T-helper 2 cell treated with Interferon-gamma antibody and Interleukin-4, amounts not matched to agents 100 ng/mL and 5 ng/mL, for 36 hours (primary cell): ENCODE measurements at regions not wholly inside any gene's neighbourhood (a gene's known extent, or its start where the extent isn't known, plus 50 kb on each side); places are given as distances from the start of the nearest gene placed in this dataset.
"Not testable (repeated sequence)": the region's sequence is repeated elsewhere in the genome, so short reads cannot be mapped to it uniquely, and the experiment has no call there.

Experiments used
- intact Hi-C: fragments of 100-400 bp; cut with micrococcal nuclease; formaldehyde crosslinking; loops from one replicate; pipeline ENCODE4 v1.15.1; 2023

GRCh38 chr6:19892260-19892659 lies 55.1 kb downstream of the ID4 start:
- intact Hi-C loops: no loop called here

GRCh38 chr6:19895866-19896692 lies 58.9 kb downstream of the ID4 start:
- intact Hi-C loops: no loop called here

- intact Hi-C loops: no loop called here
Measured at GRCh38 chr6:19896693-19897010, 59.5 kb downstream of the ID4 start.

GRCh38 chr6:19898141-19898740 lies 61.1 kb downstream of the ID4 start:
- intact Hi-C loops: no loop called here

DNA sequence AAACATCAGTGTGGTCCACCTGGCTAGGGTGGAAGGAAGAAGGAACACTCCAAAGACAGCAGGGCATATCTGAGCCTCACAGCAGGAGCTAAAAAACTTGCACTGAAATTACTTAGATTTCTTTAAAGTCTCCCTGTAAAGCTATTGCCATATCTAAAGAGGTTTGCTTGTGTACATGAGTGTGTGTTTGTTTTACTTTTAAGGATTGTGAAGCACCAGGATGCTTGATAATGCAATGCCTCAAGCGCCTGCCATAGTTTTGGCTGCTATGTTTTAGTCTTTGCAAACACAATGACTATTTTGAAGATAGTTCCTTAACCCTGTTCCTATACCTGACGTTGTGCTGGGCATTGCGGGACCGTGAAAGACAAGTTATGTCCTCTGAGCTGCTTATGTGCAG lies 65.0 kb downstream of the ID4 start:
- intact Hi-C loops: no loop called here

GRCh38 chr6:19904408-19904807 lies 67.2 kb downstream of the ID4 start:
- intact Hi-C loops: not testable (repeated sequence)

GRCh38 chr6:19905584-19905983 lies 68.4 kb downstream of the ID4 start:
- intact Hi-C loops: no loop called here

DNA sequence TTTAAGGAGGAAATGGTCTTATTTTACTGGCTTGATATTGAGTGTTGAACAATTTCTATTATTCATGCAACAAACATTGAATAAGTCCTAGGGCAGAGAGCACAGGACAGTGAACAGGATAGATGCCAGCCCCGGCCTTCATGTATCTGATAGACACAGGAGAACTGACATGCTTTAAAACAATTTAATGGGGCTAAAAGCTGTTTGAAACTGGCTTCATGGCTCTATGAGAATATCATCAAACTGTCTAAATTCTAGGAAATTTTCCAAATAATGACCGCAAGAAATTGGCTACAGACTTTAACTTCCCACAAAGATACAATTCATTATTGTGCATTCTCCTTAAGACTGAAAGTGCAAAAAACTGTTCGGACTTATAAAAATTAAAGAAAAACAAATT lies 69.0 kb downstream of the ID4 start:
- intact Hi-C loops: no loop called here

GRCh38 chr6:19911223-19911622 lies 74.1 kb downstream of the ID4 start:
- intact Hi-C loops: no loop called here

DNA sequence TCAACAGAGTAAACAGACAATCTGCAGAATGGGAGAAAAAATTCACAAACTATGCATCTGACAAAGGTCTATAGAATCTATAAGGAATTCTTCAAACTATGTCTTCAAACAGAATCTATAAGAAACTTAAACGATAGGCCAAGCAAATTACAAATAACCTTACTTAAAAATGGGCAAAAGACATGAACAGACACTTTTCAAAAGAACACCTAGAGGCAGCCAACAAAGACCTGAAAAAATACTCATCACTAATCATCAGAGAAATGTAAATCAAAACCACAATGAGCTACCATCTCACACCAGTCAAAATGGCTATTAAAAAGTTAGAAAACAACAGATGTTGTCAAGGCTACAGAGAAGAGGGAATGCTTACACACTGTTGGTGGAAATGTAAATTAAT lies 81.3 kb downstream of the ID4 start:
- intact Hi-C loops: no loop called here

DNA sequence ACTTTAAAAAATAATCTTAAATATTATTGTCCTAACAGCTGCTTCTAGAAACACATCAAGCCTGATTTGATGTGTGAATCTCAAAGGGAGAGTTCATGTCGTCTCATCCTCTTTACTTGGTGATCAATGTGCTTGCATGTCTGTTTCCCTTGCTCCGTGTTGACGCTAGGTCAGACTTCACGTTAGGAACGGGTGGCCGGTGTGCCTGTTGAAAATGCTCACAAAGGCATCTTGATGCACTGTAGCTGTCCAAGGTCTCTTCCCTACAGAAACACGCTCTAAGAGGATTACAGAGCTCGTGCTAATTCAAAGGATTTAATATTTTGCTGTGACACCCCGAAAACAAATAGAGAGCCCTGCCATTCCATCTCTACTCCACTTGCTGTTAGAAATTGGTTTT lies 84.6 kb downstream of the ID4 start:
- intact Hi-C loops: no loop called here

DNA sequence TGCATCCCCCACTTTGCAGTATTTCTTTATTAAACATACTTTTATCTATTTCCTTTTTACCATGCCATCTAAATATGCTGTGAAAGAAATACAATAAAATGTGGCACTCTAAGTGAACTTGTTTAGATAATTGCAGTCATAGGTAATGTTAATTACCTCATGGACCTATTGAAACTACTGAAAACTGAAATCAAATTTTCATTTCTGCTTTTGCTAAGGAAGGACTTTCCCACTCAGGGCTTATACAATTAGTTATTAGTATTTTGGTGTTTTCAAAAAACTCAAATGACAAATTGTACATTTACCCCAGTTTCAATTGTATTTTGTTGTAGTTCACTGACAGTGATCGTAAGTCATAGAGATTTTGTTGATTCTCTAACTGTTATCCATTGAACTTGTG lies 88.4 kb downstream of the ID4 start:
- intact Hi-C loops: no loop called here

- intact Hi-C loops: no loop called here
Measured at GRCh38 chr6:19928461-19928860, 91.3 kb downstream of the ID4 start.

DNA sequence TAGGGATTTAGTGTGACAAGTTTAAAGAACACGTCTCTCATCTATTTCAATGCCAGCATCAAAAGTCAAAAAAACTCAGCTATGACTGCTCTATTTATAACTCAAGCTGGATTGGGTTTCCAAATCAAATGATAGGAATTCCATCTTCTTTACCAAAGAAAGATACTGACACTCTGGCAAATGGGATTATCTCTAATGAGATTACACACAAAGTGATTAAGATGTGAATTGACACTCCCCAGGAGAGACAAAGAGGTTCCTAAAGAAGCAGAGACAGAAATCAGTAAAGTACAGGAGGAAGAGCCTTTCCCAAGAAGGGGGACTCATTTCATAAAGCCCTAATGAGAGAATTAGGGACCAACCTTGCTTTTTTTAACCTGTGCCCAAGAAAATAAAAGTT lies 92.1 kb downstream of the ID4 start:
- intact Hi-C loops: no loop called here

GRCh38 chr6:19934996-19935591 lies 97.9 kb downstream of the ID4 start:
- intact Hi-C loops: no loop called here

- intact Hi-C loops: not testable (repeated sequence)
Measured at GRCh38 chr6:19939321-19939720, 102.2 kb downstream of the ID4 start.

DNA sequence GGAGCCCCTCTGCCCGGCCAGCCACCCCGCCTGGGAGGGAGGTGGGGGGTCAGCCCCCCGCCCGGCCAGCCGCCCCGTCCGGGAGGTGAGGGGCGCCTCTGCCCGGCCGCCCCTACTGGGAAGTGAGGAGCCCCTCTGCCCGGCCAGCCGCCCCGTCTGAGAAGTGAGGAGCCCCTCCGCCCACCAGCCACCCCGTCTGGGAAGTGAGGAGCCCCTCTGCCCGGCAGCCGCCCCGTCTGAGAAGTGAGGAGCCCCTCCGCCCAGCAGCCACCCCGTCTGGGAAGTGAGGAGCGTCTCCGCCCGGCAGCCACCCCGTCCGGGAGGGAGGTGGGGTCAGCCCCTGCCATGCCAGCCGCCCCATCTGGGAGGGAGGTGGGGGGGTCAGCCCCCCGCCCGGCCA lies 102.8 kb downstream of the ID4 start:
- intact Hi-C loops: not testable (repeated sequence)

GRCh38 chr6:19943042-19943441 lies 105.9 kb downstream of the ID4 start:
- intact Hi-C loops: no loop called here

- intact Hi-C loops: no loop called here
Measured at GRCh38 chr6:19945843-19946358, 108.7 kb downstream of the ID4 start.

GRCh38 chr6:19949155-19949554 lies 112.0 kb downstream of the ID4 start:
- intact Hi-C loops: no loop called here

GRCh38 chr6:19964115-19964514 lies 126.9 kb downstream of the ID4 start:
- intact Hi-C loops: no loop called here

GRCh38 chr6:19968201-19968600 lies 131.0 kb downstream of the ID4 start:
- intact Hi-C loops: no loop called here

DNA sequence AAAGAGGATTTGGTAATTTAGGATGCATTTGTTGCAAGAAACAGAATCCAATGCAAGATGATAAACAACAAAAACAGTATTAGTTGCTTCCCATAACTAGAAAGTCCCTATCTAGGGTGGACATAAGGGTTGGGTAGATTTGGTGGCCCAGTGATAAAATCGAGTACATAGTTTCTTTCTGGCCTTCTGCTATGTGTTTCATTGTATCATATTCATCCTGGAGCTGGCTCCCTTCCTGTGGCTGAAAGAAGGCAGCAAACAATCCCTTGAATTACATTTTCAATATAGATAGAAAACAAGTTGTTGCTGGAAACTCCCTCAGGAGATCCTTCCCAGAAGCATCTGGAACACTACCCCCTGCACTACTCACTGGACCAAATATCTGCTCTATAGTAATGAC lies 135.1 kb downstream of the ID4 start:
- intact Hi-C loops: no loop called here
